IMR-90 (cell line): ENCODE measurements at regions not wholly inside any gene's neighbourhood (a gene's known extent, or its start where the extent isn't known, plus 50 kb on each side); places are given as distances from the start of the nearest gene placed in this dataset.
"Not testable (repeated sequence)": the region's sequence is repeated elsewhere in the genome, so short reads cannot be mapped to it uniquely, and the experiment has no call there.

ENCODE experiments used
- CTCF ChIP-seq: conservative IDR thresholded peaks from 2 replicates; pipeline ENCODE4 v1.5.1; 2012; ENCODE audit warnings: mild to moderate bottlenecking, low read depth, low read length, improper control_type of control experiment
- POLR2A ChIP-seq: IDR thresholded peaks from 2 replicates; pipeline ENCODE4 v1.6.1; 2012; ENCODE audit warnings: mild to moderate bottlenecking, low read depth, low read length
- RAD21 ChIP-seq: IDR thresholded peaks from 2 replicates; pipeline ENCODE4 v1.6.1; 2012; ENCODE audit warnings: low read length, improper control_type of control experiment
- SMC3 ChIP-seq: fragments of 150-350 bp; IDR thresholded peaks from 2 replicates; pipeline ENCODE4 v1.6.1; 2016; ENCODE audit warnings: low read depth, mild to moderate bottlenecking, antibody characterized with exemption, low read length, moderate library complexity

DNA sequence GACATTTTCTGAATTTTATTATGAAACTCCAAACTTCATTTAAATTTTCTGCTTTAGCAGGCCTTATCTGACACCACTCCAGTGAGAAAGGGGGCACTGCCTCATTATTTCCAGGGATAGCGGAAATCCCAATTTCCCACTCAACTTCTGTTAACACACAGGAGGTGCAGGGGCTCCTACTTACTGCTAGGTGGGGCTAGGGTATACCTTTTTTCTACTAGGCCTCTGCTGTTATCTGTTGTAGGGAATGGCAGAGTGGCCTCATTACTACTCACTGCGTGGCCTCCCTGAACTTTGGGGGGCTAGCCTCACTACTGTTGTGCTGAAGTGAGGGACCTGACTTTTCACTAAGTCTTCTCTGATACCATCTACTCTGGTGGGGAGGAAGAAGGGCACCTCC lies 211.4 kb downstream of the PCDH11X start:
- not testable (repeated sequence) for TF ChIP-seq POLR2A, CTCF, SMC3, RAD21
